NT2/D1 (cell line): ENCODE measurements at regions not wholly inside any gene's neighbourhood (a gene's known extent, or its start where the extent isn't known, plus 50 kb on each side); places are given as distances from the start of the nearest gene placed in this dataset.

Experiments used
- DNase-seq: peaks from one replicate; pipeline ENCODE4 v3.0.0-alpha.2; 2011; ENCODE audit warnings: low read depth, low spot score
- H3K27me3 ChIP-seq: 2 replicates; pipeline ENCODE4 v1.6.0; 2011; ENCODE audit warnings: mild to moderate bottlenecking; ENCODE audit not compliant: insufficient read length, insufficient read depth
- H3K36me3 ChIP-seq: 2 replicates; pipeline ENCODE4 v1.6.1; 2011; ENCODE audit warnings: mild to moderate bottlenecking, low read length, mixed read lengths; ENCODE audit not compliant: insufficient read depth, insufficient read length
- H3K4me1 ChIP-seq: 2 replicates; pipeline ENCODE4 v1.5.1; 2011; ENCODE audit not compliant: insufficient read depth, insufficient read length
- H3K4me3 ChIP-seq: 2 replicates; pipeline ENCODE4 v1.5.1; 2011; ENCODE audit warnings: low read depth; ENCODE audit not compliant: insufficient read length
- H3K9ac ChIP-seq: 2 replicates; pipeline ENCODE4 v1.6.0; 2011; ENCODE audit warnings: low read depth; ENCODE audit not compliant: insufficient read length
- H3K9me3 ChIP-seq: 2 replicates; pipeline ENCODE4 v1.5.1; 2011; ENCODE audit warnings: mild to moderate bottlenecking, low read length; ENCODE audit not compliant: insufficient read depth
- SUZ12 ChIP-seq: IDR thresholded peaks from 2 replicates; pipeline ENCODE4 v1.6.1; 2011; ENCODE audit not compliant: insufficient read length, insufficient read depth; ENCODE audit errors: extremely low read depth
- YY1 ChIP-seq: IDR thresholded peaks from 2 replicates; pipeline ENCODE4 v1.6.1; 2011; ENCODE audit not compliant: insufficient read length, insufficient read depth
- ZNF274 ChIP-seq: IDR thresholded peaks from 2 replicates; pipeline ENCODE4 v1.6.1; 2011; ENCODE audit warnings: mild to moderate bottlenecking, low read depth, low read length

- no peaks in the 10 kb centered on the region for H3K27me3 ChIP-seq
- no peak overlapping the region for H3K4me3 ChIP-seq
- TF ChIP-seq YY1 (no peak), ZNF274 (no peak), SUZ12 (no peak)
- peaks cover 12% of the 10 kb centered on the region for H3K9me3 ChIP-seq
- no peak for DNase-seq
- H3K9ac ChIP-seq = no peak overlapping the region
- H3K36me3 ChIP-seq = no peaks in the 10 kb centered on the region
- peaks cover 9% of the 10 kb centered on the region for H3K4me1 ChIP-seq
Measured at GRCh38 chr2:217204358-217204757, 344.5 kb upstream of the TNP1 start.

- Histone ChIP-seq H3K4me3 (no peak overlapping the region), H3K9me3 (peaks cover 12% of the 10 kb centered on the region), H3K4me1 (peaks cover 7% of the 10 kb centered on the region), H3K36me3 (no peaks in the 10 kb centered on the region), H3K9ac (no peak overlapping the region), H3K27me3 (no peaks in the 10 kb centered on the region)
- TF ChIP-seq SUZ12 = no peak
- no peak for DNase-seq
Measured at GRCh38 chr2:217203086-217203485, 343.2 kb upstream of the TNP1 start.

- TF ChIP-seq SUZ12 (no peak), ZNF274 (no peak), YY1 (no peak)
- Histone ChIP-seq H3K4me3 (no peak overlapping the region), H3K9me3 (peaks cover 11% of the 10 kb centered on the region), H3K36me3 (no peaks in the 10 kb centered on the region), H3K9ac (no peak overlapping the region), H3K4me1 (no peaks in the 10 kb centered on the region), H3K27me3 (no peaks in the 10 kb centered on the region)
- DNase-seq = no peak
Measured at GRCh38 chr2:217199255-217199630, 339.4 kb upstream of the TNP1 start.

- no peaks in the 10 kb centered on the region for H3K27me3 ChIP-seq
- TF ChIP-seq SUZ12 (no peak), YY1 (no peak), ZNF274 (no peak)
Measured at GRCh38 chr2:217195658-217196446, 336.0 kb upstream of the TNP1 start.

GRCh38 chr2:217195016-217195415, 335.2 kb upstream of the TNP1 start:
- TF ChIP-seq ZNF274 (no peak), SUZ12 (no peak), YY1 (no peak)
- Histone ChIP-seq H3K9ac (no peak overlapping the region), H3K36me3 (no peaks in the 10 kb centered on the region), H3K4me1 (no peaks in the 10 kb centered on the region), H3K27me3 (no peaks in the 10 kb centered on the region), H3K4me3 (no peak overlapping the region), H3K9me3 (no peaks in the 10 kb centered on the region)
- DNase-seq = no peak

More at GRCh38 chr2:217195658-217196446, 336.0 kb upstream of the TNP1 start:
- Histone ChIP-seq H3K9me3 (no peaks in the 10 kb centered on the region), H3K36me3 (no peaks in the 10 kb centered on the region), H3K4me3 (no peak overlapping the region), H3K9ac (no peak overlapping the region), H3K4me1 (no peaks in the 10 kb centered on the region)
- DNase-seq = no peak

- Histone ChIP-seq H3K4me3 (no peak overlapping the region), H3K36me3 (no peaks in the 10 kb centered on the region), H3K27me3 (no peaks in the 10 kb centered on the region), H3K9ac (no peak overlapping the region), H3K4me1 (no peaks in the 10 kb centered on the region), H3K9me3 (no peaks in the 10 kb centered on the region)
- no peak for DNase-seq
- no peak for TF ChIP-seq YY1
- TF ChIP-seq SUZ12 = no peak
- TF ChIP-seq ZNF274 = no peak
Measured at GRCh38 chr2:217193431-217194340, 333.8 kb upstream of the TNP1 start.

- Histone ChIP-seq H3K9ac (no peak overlapping the region), H3K4me1 (no peaks in the 10 kb centered on the region), H3K36me3 (no peaks in the 10 kb centered on the region), H3K27me3 (no peaks in the 10 kb centered on the region), H3K4me3 (no peak overlapping the region), H3K9me3 (no peaks in the 10 kb centered on the region)
- no peak for TF ChIP-seq YY1
- TF ChIP-seq ZNF274 = no peak
- no peak for TF ChIP-seq SUZ12
- DNase-seq = no peak
Measured at GRCh38 chr2:217192366-217192765, 332.5 kb upstream of the TNP1 start.
